ENCODE measurements at regions not wholly inside any gene's neighbourhood (a gene's known extent, or its start where the extent isn't known, plus 50 kb on each side); places are given as distances from the start of the nearest gene placed in this dataset.

DNA sequence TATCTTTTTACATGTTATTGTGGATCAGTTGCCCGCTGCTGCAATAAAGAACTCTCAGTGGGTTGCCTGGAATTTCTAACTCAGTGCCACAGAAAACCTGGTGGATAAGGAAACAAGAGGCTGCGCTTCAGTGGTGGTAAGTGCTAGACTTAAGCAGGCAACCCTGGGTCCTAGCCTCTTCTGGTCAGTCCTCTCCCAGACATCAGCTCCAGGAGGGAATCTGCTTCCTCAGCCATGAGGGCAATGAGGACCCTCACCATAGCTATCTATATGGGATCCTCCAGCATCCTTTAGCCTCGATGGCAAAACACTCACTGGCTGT is 490.7 kb upstream of the SULF2 start:
- Mint-ChIP-seq H3K36me3 (no peaks in the 10 kb centered on the region), H3K4me3 (no peak overlapping the region), H3K9me3 (peaks cover 0 to 3% (median 1%) of the 10 kb centered on the region in 7 donors), H3K27ac (peak overlapping the region in 1 of 7 donors; percentile 38), H3K27me3 (ENCODE audit: low read depth in 3 of 3) (peaks cover 2 to 12% (median 4%) of the 10 kb centered on the region in 3 donors), H3K4me1 (no peaks in the 10 kb centered on the region)
- WGBS (ENCODE audit: insufficient coverage), result 100% methylated on average over 2 of the region's 3 CpGs
- no peaks in the 10 kb centered on the region for H3K27me3 ChIP-seq (ENCODE audit: control insufficient read depth in 2 of 2, insufficient read depth in 2 of 2, low read length in 2 of 2)
- no peak overlapping the region for H3K9ac ChIP-seq (ENCODE audit: insufficient read depth, low read length, poor library complexity, severe bottlenecking)
- no peaks in the 10 kb centered on the region for H3K79me2 ChIP-seq (ENCODE audit: insufficient read depth, low read length)
- TF ChIP-seq, protein P1, sequence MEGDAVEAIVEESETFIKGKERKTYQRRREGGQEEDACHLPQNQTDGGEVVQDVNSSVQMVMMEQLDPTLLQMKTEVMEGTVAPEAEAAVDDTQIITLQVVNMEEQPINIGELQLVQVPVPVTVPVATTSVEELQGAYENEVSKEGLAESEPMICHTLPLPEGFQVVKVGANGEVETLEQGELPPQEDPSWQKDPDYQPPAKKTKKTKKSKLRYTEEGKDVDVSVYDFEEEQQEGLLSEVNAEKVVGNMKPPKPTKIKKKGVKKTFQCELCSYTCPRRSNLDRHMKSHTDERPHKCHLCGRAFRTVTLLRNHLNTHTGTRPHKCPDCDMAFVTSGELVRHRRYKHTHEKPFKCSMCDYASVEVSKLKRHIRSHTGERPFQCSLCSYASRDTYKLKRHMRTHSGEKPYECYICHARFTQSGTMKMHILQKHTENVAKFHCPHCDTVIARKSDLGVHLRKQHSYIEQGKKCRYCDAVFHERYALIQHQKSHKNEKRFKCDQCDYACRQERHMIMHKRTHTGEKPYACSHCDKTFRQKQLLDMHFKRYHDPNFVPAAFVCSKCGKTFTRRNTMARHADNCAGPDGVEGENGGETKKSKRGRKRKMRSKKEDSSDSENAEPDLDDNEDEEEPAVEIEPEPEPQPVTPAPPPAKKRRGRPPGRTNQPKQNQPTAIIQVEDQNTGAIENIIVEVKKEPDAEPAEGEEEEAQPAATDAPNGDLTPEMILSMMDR (IDR thresholded peaks at IDR 0.05), result no peak
- H3K36me3 ChIP-seq (replicated peaks in 1 of 2; ENCODE audit: control insufficient read depth in 1 of 2, insufficient read depth in 2 of 2, low read length in 2 of 2), result no peaks in the 10 kb centered on the region
- no peak overlapping the region for H2AFZ ChIP-seq (ENCODE audit: insufficient read depth, low read depth, low read length, poor library complexity, severe bottlenecking)
- H3K4me1 ChIP-seq (ENCODE audit: control insufficient read depth in 1 of 2, insufficient read depth in 2 of 2, low read length in 2 of 2), result no peaks in the 10 kb centered on the region
- DNase-seq, result no peak
- no peaks in the 10 kb centered on the region for H4K20me1 ChIP-seq (ENCODE audit: insufficient read depth, low read length)
- no peak overlapping the region for H3K4me3 ChIP-seq (replicated peaks in 1 of 3; ENCODE audit: low read depth in 2 of 3, low read length in 3 of 3)
- H3K9me3 ChIP-seq (replicated peaks in 1 of 2; ENCODE audit: control insufficient read depth in 1 of 2, insufficient read depth in 1 of 2, low read length in 2 of 2), result no peaks in the 10 kb centered on the region
- no peak overlapping the region for H3K27ac ChIP-seq (ENCODE audit: low read depth in 1 of 2, low read length in 2 of 2)
- intact Hi-C loops (cut with micrococcal nuclease), result no loop called here
- H3K4me2 ChIP-seq (replicated peaks; ENCODE audit: extremely low read depth, low read length, poor library complexity, severe bottlenecking), result no peak overlapping the region

DNA sequence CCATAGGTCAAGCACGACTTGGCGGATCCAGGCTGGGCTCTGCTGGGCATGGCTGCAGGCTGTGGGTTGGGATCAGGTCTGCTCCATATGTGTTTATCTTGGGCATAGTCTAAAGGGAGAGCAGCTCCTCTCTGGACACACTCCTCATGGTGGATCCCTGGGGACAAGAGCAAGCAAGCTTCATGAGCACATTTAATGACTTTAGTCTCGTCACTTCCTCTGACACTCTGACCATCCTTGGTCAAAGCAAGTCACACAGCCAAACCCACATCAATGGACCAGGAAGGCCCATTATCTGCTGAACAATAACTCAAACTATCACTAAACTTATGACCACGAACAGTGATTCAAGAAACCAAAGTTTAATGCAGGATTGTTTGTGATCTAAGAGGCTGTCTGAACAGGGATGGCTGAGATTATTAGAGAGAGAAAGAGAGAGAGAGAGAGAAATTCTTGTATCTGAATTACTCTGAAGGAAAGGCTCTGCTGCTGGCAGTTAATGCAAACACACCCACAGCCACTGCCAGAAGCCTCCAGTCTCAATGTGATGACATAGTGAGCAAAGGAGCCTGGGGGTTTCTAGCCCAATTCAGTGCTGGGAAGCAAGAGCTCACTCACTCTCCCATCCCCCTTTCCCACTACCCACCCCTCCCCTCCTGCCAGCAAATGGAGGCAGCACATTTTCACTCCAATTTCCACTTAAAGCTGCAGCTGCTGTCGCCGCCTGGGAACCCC is 490.2 kb upstream of the SULF2 start:
- Histone ChIP-seq H4K20me1 (ENCODE audit: insufficient read depth, low read length) (no peaks in the 10 kb centered on the region), H3K4me2 (replicated peaks; ENCODE audit: extremely low read depth, low read length, poor library complexity, severe bottlenecking) (no peak overlapping the region), H3K9me3 (replicated peaks in 1 of 2; ENCODE audit: control insufficient read depth in 1 of 2, insufficient read depth in 1 of 2, low read length in 2 of 2) (no peaks in the 10 kb centered on the region), H3K4me3 (replicated peaks in 1 of 3; ENCODE audit: low read depth in 2 of 3, low read length in 3 of 3) (no peak overlapping the region), H2AFZ (ENCODE audit: insufficient read depth, low read depth, low read length, poor library complexity, severe bottlenecking) (no peak overlapping the region), H3K27me3 (ENCODE audit: control insufficient read depth in 2 of 2, insufficient read depth in 2 of 2, low read length in 2 of 2) (no peaks in the 10 kb centered on the region), H3K9ac (ENCODE audit: insufficient read depth, low read length, poor library complexity, severe bottlenecking) (no peak overlapping the region), H3K79me2 (ENCODE audit: insufficient read depth, low read length) (no peaks in the 10 kb centered on the region), H3K36me3 (replicated peaks in 1 of 2; ENCODE audit: control insufficient read depth in 1 of 2, insufficient read depth in 2 of 2, low read length in 2 of 2) (no peaks in the 10 kb centered on the region), H3K27ac (ENCODE audit: low read depth in 1 of 2, low read length in 2 of 2) (no peak overlapping the region), H3K4me1 (ENCODE audit: control insufficient read depth in 1 of 2, insufficient read depth in 2 of 2, low read length in 2 of 2) (no peaks in the 10 kb centered on the region)
- no peak for DNase-seq
- TF ChIP-seq, protein P1 (IDR thresholded peaks at IDR 0.05), result no peak
- Mint-ChIP-seq H3K4me1 (no peaks in the 10 kb centered on the region), H3K4me3 (no peak overlapping the region), H3K27ac (peak overlapping the region in 1 of 7 donors; percentile 38), H3K9me3 (peaks cover 0 to 3% (median 1%) of the 10 kb centered on the region in 7 donors), H3K27me3 (ENCODE audit: low read depth in 3 of 3) (peaks cover 1 to 12% (median 2%) of the 10 kb centered on the region in 3 donors), H3K36me3 (no peaks in the 10 kb centered on the region)
- 79% methylated on average over 3 of the region's 6 CpGs for WGBS (ENCODE audit: insufficient coverage)
- intact Hi-C loops (cut with micrococcal nuclease), result no loop called here

All from CD14-positive monocyte (primary cell).